Skeletal muscle satellite cell (primary cell): ENCODE measurements at regions not wholly inside any gene's neighbourhood (a gene's known extent, or its start where the extent isn't known, plus 50 kb on each side); places are given as distances from the start of the nearest gene placed in this dataset.

ENCODE experiments used
- H3K27me3 ChIP-seq: 2 replicates; pipeline ENCODE4 v1.7.0; 2013; ENCODE audit warnings: low read length; ENCODE audit not compliant: control insufficient read depth, insufficient read depth
- H3K36me3 ChIP-seq: 2 replicates; pipeline ENCODE4 v1.7.0; 2013; ENCODE audit warnings: mild to moderate bottlenecking, control low read depth, low read length; ENCODE audit not compliant: insufficient read depth
- H3K4me1 ChIP-seq: 2 replicates; pipeline ENCODE4 v1.7.0; 2013; ENCODE audit warnings: low read length; ENCODE audit not compliant: control insufficient read depth, insufficient read depth
- H3K4me2 ChIP-seq: 2 replicates; pipeline ENCODE4 v1.7.0; 2013; ENCODE audit warnings: mild to moderate bottlenecking, low read length
- H3K4me3 ChIP-seq: 2 replicates; pipeline ENCODE4 v1.7.0; 2013; ENCODE audit warnings: low read length
- H3K9ac ChIP-seq: 2 replicates; pipeline ENCODE4 v1.7.0; 2013; ENCODE audit warnings: mild to moderate bottlenecking, low read depth, low read length, moderate library complexity
- H3K9me3 ChIP-seq: replicated peaks from 2 replicates; pipeline ENCODE4 v1.7.0; 2013; ENCODE audit warnings: mild to moderate bottlenecking, control low read depth, low read length

- no peaks in the 10 kb centered on the region for H3K9me3 ChIP-seq
- H3K9ac ChIP-seq, result no peak overlapping the region
- H3K27me3 ChIP-seq, result no peaks in the 10 kb centered on the region
- H3K4me2 ChIP-seq, result no peak overlapping the region
- no peaks in the 10 kb centered on the region for H3K4me1 ChIP-seq
- no peaks in the 10 kb centered on the region for H3K36me3 ChIP-seq
- no peak overlapping the region for H3K4me3 ChIP-seq
Measured at GRCh38 chr2:6630209-6630608, 235.5 kb downstream of the CMPK2 start.

GRCh38 chr2:6635296-6635695 is 230.4 kb downstream of the CMPK2 start:
- Histone ChIP-seq H3K4me3 (no peak overlapping the region), H3K27me3 (no peaks in the 10 kb centered on the region), H3K4me1 (no peaks in the 10 kb centered on the region), H3K4me2 (no peak overlapping the region), H3K9me3 (no peaks in the 10 kb centered on the region), H3K36me3 (no peaks in the 10 kb centered on the region), H3K9ac (no peak overlapping the region)

- no peaks in the 10 kb centered on the region for H3K27me3 ChIP-seq
- H3K36me3 ChIP-seq, result no peaks in the 10 kb centered on the region
Measured at GRCh38 chr2:6637330-6637729, 228.4 kb downstream of the CMPK2 start.

GRCh38 chr2:6639929-6640620 is 225.6 kb downstream of the CMPK2 start:
- H3K4me1 ChIP-seq, result no peaks in the 10 kb centered on the region
- no peaks in the 10 kb centered on the region for H3K27me3 ChIP-seq
- no peaks in the 10 kb centered on the region for H3K36me3 ChIP-seq
- no peak overlapping the region for H3K4me3 ChIP-seq
- H3K9me3 ChIP-seq, result no peaks in the 10 kb centered on the region
- H3K4me2 ChIP-seq, result no peak overlapping the region
- H3K9ac ChIP-seq, result no peak overlapping the region

More at GRCh38 chr2:6637330-6637729, 228.4 kb downstream of the CMPK2 start:
- H3K4me1 ChIP-seq, result no peaks in the 10 kb centered on the region
- no peaks in the 10 kb centered on the region for H3K9me3 ChIP-seq
- H3K9ac ChIP-seq, result no peak overlapping the region
- no peak overlapping the region for H3K4me3 ChIP-seq
- H3K4me2 ChIP-seq, result no peak overlapping the region

- Histone ChIP-seq H3K9me3 (no peaks in the 10 kb centered on the region), H3K36me3 (no peaks in the 10 kb centered on the region), H3K4me2 (no peak overlapping the region), H3K9ac (no peak overlapping the region), H3K27me3 (no peaks in the 10 kb centered on the region), H3K4me3 (no peak overlapping the region), H3K4me1 (no peaks in the 10 kb centered on the region)
Measured at GRCh38 chr2:6640621-6641015, 225.1 kb downstream of the CMPK2 start.

GRCh38 chr2:6641956-6642355 is 223.8 kb downstream of the CMPK2 start:
- no peaks in the 10 kb centered on the region for H3K4me1 ChIP-seq
- no peaks in the 10 kb centered on the region for H3K36me3 ChIP-seq
- H3K27me3 ChIP-seq, result no peaks in the 10 kb centered on the region
- no peaks in the 10 kb centered on the region for H3K9me3 ChIP-seq
- no peak overlapping the region for H3K4me3 ChIP-seq
- H3K4me2 ChIP-seq, result no peak overlapping the region
- no peak overlapping the region for H3K9ac ChIP-seq

GRCh38 chr2:6644261-6644660 is 221.4 kb downstream of the CMPK2 start:
- Histone ChIP-seq H3K9ac (no peak overlapping the region), H3K4me3 (no peak overlapping the region), H3K36me3 (no peaks in the 10 kb centered on the region), H3K9me3 (peaks cover 4% of the 10 kb centered on the region), H3K4me1 (no peaks in the 10 kb centered on the region), H3K27me3 (no peaks in the 10 kb centered on the region), H3K4me2 (no peak overlapping the region)

- no peaks in the 10 kb centered on the region for H3K4me1 ChIP-seq
- peaks cover 4% of the 10 kb centered on the region for H3K9me3 ChIP-seq
- no peak overlapping the region for H3K4me2 ChIP-seq
- no peaks in the 10 kb centered on the region for H3K36me3 ChIP-seq
- no peak overlapping the region for H3K4me3 ChIP-seq
- H3K9ac ChIP-seq, result no peak overlapping the region
- H3K27me3 ChIP-seq, result no peaks in the 10 kb centered on the region
Measured at GRCh38 chr2:6645004-6645403, 220.7 kb downstream of the CMPK2 start.

GRCh38 chr2:6645672-6646071 is 220.0 kb downstream of the CMPK2 start:
- H3K9me3 ChIP-seq, result peaks cover 4% of the 10 kb centered on the region
- H3K36me3 ChIP-seq, result no peaks in the 10 kb centered on the region
- H3K4me2 ChIP-seq, result no peak overlapping the region
- H3K27me3 ChIP-seq, result no peaks in the 10 kb centered on the region
- no peak overlapping the region for H3K9ac ChIP-seq
- no peak overlapping the region for H3K4me3 ChIP-seq
- H3K4me1 ChIP-seq, result no peaks in the 10 kb centered on the region

- no peaks in the 10 kb centered on the region for H3K4me1 ChIP-seq
- no peaks in the 10 kb centered on the region for H3K36me3 ChIP-seq
- peaks cover 4% of the 10 kb centered on the region for H3K9me3 ChIP-seq
- H3K4me2 ChIP-seq, result no peak overlapping the region
- H3K27me3 ChIP-seq, result no peaks in the 10 kb centered on the region
- H3K9ac ChIP-seq, result no peak overlapping the region
- H3K4me3 ChIP-seq, result no peak overlapping the region
Measured at GRCh38 chr2:6647046-6647445, 218.7 kb downstream of the CMPK2 start.

GRCh38 chr2:6648596-6649247 is 217.0 kb downstream of the CMPK2 start:
- Histone ChIP-seq H3K4me2 (no peak overlapping the region), H3K9me3 (peaks cover 4% of the 10 kb centered on the region), H3K4me1 (no peaks in the 10 kb centered on the region), H3K36me3 (no peaks in the 10 kb centered on the region), H3K4me3 (no peak overlapping the region), H3K27me3 (no peaks in the 10 kb centered on the region), H3K9ac (no peak overlapping the region)

- Histone ChIP-seq H3K36me3 (no peaks in the 10 kb centered on the region), H3K4me3 (no peak overlapping the region), H3K27me3 (no peaks in the 10 kb centered on the region), H3K9me3 (peaks cover 4% of the 10 kb centered on the region), H3K4me1 (no peaks in the 10 kb centered on the region), H3K4me2 (no peak overlapping the region), H3K9ac (no peak overlapping the region)
Measured at GRCh38 chr2:6650311-6650710, 215.4 kb downstream of the CMPK2 start.
